ENCODE measurements at regions not wholly inside any gene's neighbourhood (a gene's known extent, or its start where the extent isn't known, plus 50 kb on each side); places are given as distances from the start of the nearest gene placed in this dataset.

GRCh38 chr3:163632722-163633121 lies 1445.6 kb downstream of the SI start:
- peaks cover 0 to 1% (median 0%) of the 10 kb centered on the region in 3 donors for H3K9me3 ChIP-seq (ENCODE audit: control extremely low read depth in 1 of 3, control insufficient read depth in 2 of 3, insufficient read depth in 1 of 3, low read length in 2 of 3)
- H3K4me1 ChIP-seq (ENCODE audit: control insufficient read depth in 2 of 2, insufficient read depth in 2 of 2, low read length in 2 of 2), result no peaks in the 10 kb centered on the region
- H3K4me3 ChIP-seq (ENCODE audit: control extremely low read depth in 1 of 5, extremely low read depth in 1 of 5, insufficient read depth in 1 of 5, low read depth in 2 of 5, low read length in 4 of 5), result no peak overlapping the region
- H4K20me1 ChIP-seq (ENCODE audit: control insufficient read depth, insufficient read depth, low read length, poor library complexity, severe bottlenecking), result no peaks in the 10 kb centered on the region
- no peak for ATAC-seq (ENCODE audit: low read depth)
- H3K4me2 ChIP-seq (replicated peaks; ENCODE audit: low read depth, low read length, poor library complexity, severe bottlenecking), result no peak overlapping the region
- no peaks in the 10 kb centered on the region for H3K36me3 ChIP-seq (replicated peaks in 1 of 2; ENCODE audit: control extremely low read depth in 1 of 2, control insufficient read depth in 1 of 2, extremely low read depth in 1 of 2, insufficient read depth in 2 of 2, low read length in 1 of 2)
- TF ChIP-seq CTCF (IDR thresholded peaks at IDR 0.05), result no peak
- no peak for TF ChIP-seq EZH2 (IDR thresholded peaks at IDR 0.05; ENCODE audit: borderline replicate concordance, insufficient read depth, low read depth, low read length, poor library complexity, severe bottlenecking)
- ChIA-PET CTCF (no interaction called here), POLR2A (no interaction called here)
- WGBS (ENCODE audit: insufficient coverage), result 80% methylated on average over 2 of the region's 5 CpGs
- no peak for DNase-seq
- peaks cover 2% of the 10 kb centered on the region for H3K9me3 Mint-ChIP-seq (ENCODE audit: insufficient read depth)
- no peaks in the 10 kb centered on the region for H3K27me3 ChIP-seq (replicated peaks in 1 of 4; ENCODE audit: control extremely low read depth in 1 of 4, control insufficient read depth in 3 of 4, insufficient read depth in 4 of 4, low read length in 3 of 4)
- H3K79me2 ChIP-seq (ENCODE audit: control insufficient read depth, insufficient read depth, low read length), result no peaks in the 10 kb centered on the region
- no peak overlapping the region for H2AFZ ChIP-seq (ENCODE audit: insufficient read depth, low read depth, low read length, poor library complexity, severe bottlenecking)
- no peak overlapping the region for H3K4me3 Mint-ChIP-seq
- H3K4me1 Mint-ChIP-seq, result no peaks in the 10 kb centered on the region
- H3K27ac Mint-ChIP-seq, result no peak overlapping the region
- H3K9ac ChIP-seq (ENCODE audit: low read length), result no peak overlapping the region
- H3K27ac ChIP-seq (ENCODE audit: low read length in 2 of 2), result no peak overlapping the region
- intact Hi-C loops (cut with micrococcal nuclease), result no loop called here
- no peaks in the 10 kb centered on the region for H3K27me3 Mint-ChIP-seq

GRCh38 chr3:163626753-163627152 lies 1451.5 kb downstream of the SI start:
- H3K27ac Mint-ChIP-seq, result no peak overlapping the region
- POLR2A ChIA-PET, result no interaction called here
- intact Hi-C loops (cut with micrococcal nuclease), result no loop called here
- no peaks in the 10 kb centered on the region for H3K27me3 Mint-ChIP-seq
- no peaks in the 10 kb centered on the region for H3K4me1 ChIP-seq (ENCODE audit: control insufficient read depth in 2 of 2, insufficient read depth in 2 of 2, low read length in 2 of 2)
- H3K9me3 ChIP-seq (ENCODE audit: control extremely low read depth in 1 of 3, control insufficient read depth in 2 of 3, insufficient read depth in 1 of 3, low read length in 2 of 3), result no peaks in the 10 kb centered on the region
- H3K36me3 ChIP-seq (replicated peaks in 1 of 2; ENCODE audit: control extremely low read depth in 1 of 2, control insufficient read depth in 1 of 2, extremely low read depth in 1 of 2, insufficient read depth in 2 of 2, low read length in 1 of 2), result no peaks in the 10 kb centered on the region
- no peak overlapping the region for H3K9ac ChIP-seq (ENCODE audit: low read length)
- no peaks in the 10 kb centered on the region for H3K27me3 ChIP-seq (replicated peaks in 1 of 4; ENCODE audit: control extremely low read depth in 1 of 4, control insufficient read depth in 3 of 4, insufficient read depth in 4 of 4, low read length in 3 of 4)
- no peak overlapping the region for H3K27ac ChIP-seq (ENCODE audit: low read length in 2 of 2)
- H3K4me3 ChIP-seq (ENCODE audit: control extremely low read depth in 1 of 5, extremely low read depth in 1 of 5, insufficient read depth in 1 of 5, low read depth in 2 of 5, low read length in 4 of 5), result no peak overlapping the region
- 94% methylated on average over 2 of the region's 3 CpGs for WGBS (ENCODE audit: insufficient coverage)
- no peaks in the 10 kb centered on the region for H4K20me1 ChIP-seq (ENCODE audit: control insufficient read depth, insufficient read depth, low read length, poor library complexity, severe bottlenecking)
- TF ChIP-seq EZH2 (IDR thresholded peaks at IDR 0.05; ENCODE audit: borderline replicate concordance, insufficient read depth, low read depth, low read length, poor library complexity, severe bottlenecking) (no peak), CTCF (IDR thresholded peaks at IDR 0.05) (no peak)
- H3K4me2 ChIP-seq (replicated peaks; ENCODE audit: low read depth, low read length, poor library complexity, severe bottlenecking), result no peak overlapping the region
- no peak for DNase-seq
- CTCF ChIA-PET, result no interaction called here
- ATAC-seq (ENCODE audit: low read depth), result no peak
- no peaks in the 10 kb centered on the region for H3K79me2 ChIP-seq (ENCODE audit: control insufficient read depth, insufficient read depth, low read length)
- no peak overlapping the region for H2AFZ ChIP-seq (ENCODE audit: insufficient read depth, low read depth, low read length, poor library complexity, severe bottlenecking)
- H3K4me1 Mint-ChIP-seq, result no peaks in the 10 kb centered on the region
- H3K9me3 Mint-ChIP-seq (ENCODE audit: insufficient read depth), result peaks cover 4% of the 10 kb centered on the region
- no peak overlapping the region for H3K4me3 Mint-ChIP-seq

All from B cell (primary cell).